AG04450 (cell line): ENCODE measurements at regions not wholly inside any gene's neighbourhood (a gene's known extent, or its start where the extent isn't known, plus 50 kb on each side); places are given as distances from the start of the nearest gene placed in this dataset.

Experiments used
- CTCF ChIA-PET: fragments of 300-600, 350-600 bp; formaldehyde crosslinking; extraction: SDS; loops from one replicate; lab custom pipeline; 2022; ENCODE audit warnings: antibody characterized with exemption, inconsistent platforms; lab: Charles Lee
- POLR2A ChIA-PET: fragments of 350-600 bp; formaldehyde crosslinking; extraction: SDS; loops from one replicate; lab custom pipeline; 2021; ENCODE audit warnings: antibody characterized with exemption, inconsistent platforms; lab: Yijun Ruan, JAX
- DNase-seq: peaks from one replicate; pipeline ENCODE4 v3.0.0-alpha.2; 2011; ENCODE audit warnings: low read depth, low spot score
- H3K27ac ChIP-seq: one replicate; pipeline ENCODE4 v1.5.1; 2012; ENCODE audit warnings: low read depth, low read length, control low read depth
- H3K27me3 ChIP-seq: one replicate; pipeline ENCODE4 v1.6.0; 2012; ENCODE audit warnings: low read length; ENCODE audit not compliant: control insufficient read depth, insufficient read depth
- H3K4me3 ChIP-seq: 2 replicates; pipeline ENCODE4 v1.5.1; 2011; ENCODE audit warnings: mild to moderate bottlenecking, low read depth, low read length, control low read depth
- H3K9me3 ChIP-seq: 2 replicates; pipeline ENCODE4 v1.5.1; 2012; ENCODE audit warnings: low read length; ENCODE audit not compliant: control insufficient read depth, insufficient read depth
- CTCF ChIP-seq: IDR thresholded peaks from 2 replicates; pipeline ENCODE4 v1.5.1; 2011; ENCODE audit warnings: low read depth, low read length, control low read depth, inconsistent platforms

- no peak overlapping the region for H3K4me3 ChIP-seq
- H3K9me3 ChIP-seq = no peaks in the 10 kb centered on the region; the same call in 1 of the 2 replicates
- no peaks in the 10 kb centered on the region for H3K27me3 ChIP-seq
- ChIA-PET CTCF (interaction anchor here (0.6 to 1.0 kb wide), 2 partner anchors 18 to 92 kb away, joined by 3 read pairs; no protein-coding TSS in a partner anchor), POLR2A (interaction anchor here (0.6 kb wide), 1 partner anchor 145 kb away, joined by 3 read pairs; no protein-coding TSS in a partner anchor)
- H3K27ac ChIP-seq = peak overlapping the region; percentile 11
- no peak for DNase-seq
- TF ChIP-seq CTCF = no peak
Observed at GRCh38 chr16:85302018-85302847, 190.0 kb upstream of the CIBAR2 start.

- no peak for DNase-seq
- Histone ChIP-seq H3K9me3 (no peaks in the 10 kb centered on the region; the same call in 1 of the 2 replicates), H3K27me3 (no peaks in the 10 kb centered on the region), H3K4me3 (no peak overlapping the region), H3K27ac (no peak overlapping the region)
- POLR2A ChIA-PET = no interaction called here
- CTCF ChIA-PET = interaction anchor here (0.6 to 1.0 kb wide), 2 partner anchors 17 to 92 kb away, joined by 3 read pairs; no protein-coding TSS in a partner anchor
- no peak for TF ChIP-seq CTCF
Observed at GRCh38 chr16:85302848-85303353, 190.6 kb upstream of the CIBAR2 start.

- POLR2A ChIA-PET = no interaction called here
- CTCF ChIA-PET = no interaction called here
- no peak for DNase-seq
- peak; percentile 54 for TF ChIP-seq CTCF
- H3K27me3 ChIP-seq = no peaks in the 10 kb centered on the region
- H3K27ac ChIP-seq = no peak overlapping the region
- H3K9me3 ChIP-seq = no peaks in the 10 kb centered on the region; the same call in 1 of the 2 replicates
- H3K4me3 ChIP-seq = no peak overlapping the region
Observed at GRCh38 chr16:85303354-85303883, 191.1 kb upstream of the CIBAR2 start.

- no peaks in the 10 kb centered on the region for H3K27me3 ChIP-seq
- H3K9me3 ChIP-seq = no peaks in the 10 kb centered on the region; the same call in 1 of the 2 replicates
- H3K27ac ChIP-seq = no peak overlapping the region
- CTCF ChIA-PET = interaction anchor here (1.1 kb wide), 1 partner anchor 312 kb away, joined by 3 read pairs; no protein-coding TSS in a partner anchor
- H3K4me3 ChIP-seq = no peak overlapping the region
- DNase-seq = no peak
- TF ChIP-seq CTCF = no peak
- POLR2A ChIA-PET = no interaction called here
Observed at GRCh38 chr16:85304337-85304736, 192.1 kb upstream of the CIBAR2 start.
